OCI-LY3 (cell line): ENCODE measurements at regions not wholly inside any gene's neighbourhood (a gene's known extent, or its start where the extent isn't known, plus 50 kb on each side); places are given as distances from the start of the nearest gene placed in this dataset.

Experiments used
- H2AFZ ChIP-seq: fragments of 200-600, 300-600 bp; shearing (Covaris generic); 2 replicates; pipeline ENCODE4 v1.6.0; 2014; ENCODE audit warnings: antibody characterized with exemption, low read depth, low read length
- H3K27ac ChIP-seq: fragments of 200-600, 300-600 bp; sonication (generic); 2 replicates; pipeline ENCODE4 v1.5.1; 2014; ENCODE audit warnings: mild to moderate bottlenecking, low read length, moderate library complexity, mixed read lengths
- H3K27me3 ChIP-seq: fragments of 200-600, 300-600 bp; sonication (generic); 2 replicates; pipeline ENCODE4 v1.6.1; 2014; ENCODE audit warnings: low read depth, low read length, mixed read lengths
- H3K36me3 ChIP-seq: fragments of 200-600, 300-600 bp; sonication (generic); replicated peaks from 2 replicates; pipeline ENCODE3; 2014; ENCODE audit warnings: low read depth, low read length, mixed read lengths
- H3K4me1 ChIP-seq: fragments of 300-600, 200-600 bp; sonication (generic); 2 replicates; pipeline ENCODE4 v1.6.1; 2014; ENCODE audit warnings: low read length, mixed read lengths
- H3K4me2 ChIP-seq: fragments of 200-600, 300-600 bp; sonication (generic); 2 replicates; pipeline ENCODE4 v1.6.1; 2014; ENCODE audit warnings: low read length, mixed read lengths
- H3K4me3 ChIP-seq: fragments of 300-600, 200-600 bp; sonication (generic); 2 replicates; pipeline ENCODE4 v1.5.1; 2014; ENCODE audit warnings: antibody characterized with exemption, mild to moderate bottlenecking, low read length, moderate library complexity
- H3K79me2 ChIP-seq: fragments of 300-600, 200-600 bp; shearing (Covaris generic); 2 replicates; pipeline ENCODE4 v1.6.1; 2014; ENCODE audit warnings: mild to moderate bottlenecking, low read length, mixed read lengths
- H3K9ac ChIP-seq: fragments of 300-600, 200-600 bp; shearing (Covaris generic); 2 replicates; pipeline ENCODE4 v1.6.0; 2014; ENCODE audit warnings: mild to moderate bottlenecking, low read length, moderate library complexity
- H3K9me3 ChIP-seq: fragments of 200-600, 300-600 bp; shearing (Covaris generic); 2 replicates; pipeline ENCODE4 v1.6.1; 2014; ENCODE audit warnings: low read length, mixed read lengths; ENCODE audit not compliant: insufficient read depth
- H4K20me1 ChIP-seq: fragments of 200-600, 300-600 bp; sonication (generic); 2 replicates; pipeline ENCODE4 v1.6.1; 2016; ENCODE audit warnings: low read length, mixed read lengths; ENCODE audit not compliant: insufficient read depth
- EZH2phosphoT487 ChIP-seq: fragments of 200-600 bp; shearing (Covaris generic); IDR thresholded peaks from 2 replicates; pipeline ENCODE4 v1.6.1; 2018; ENCODE audit warnings: antibody characterized with exemption, mixed run types, low read depth
- TF ChIP-seq, protein P1 (sequence below): fragments of 200-600, 300-600 bp; sonication (generic); IDR thresholded peaks from 2 replicates; pipeline ENCODE4 v1.5.1; 2014; ENCODE audit warnings: antibody characterized with exemption, low read length, low read depth

GRCh38 chr2:144181001-144181400, 338.9 kb downstream of the ZEB2 start:
- H4K20me1 ChIP-seq: no peaks in the 10 kb centered on the region
- no peaks in the 10 kb centered on the region for H3K9me3 ChIP-seq
- no peak overlapping the region for H3K9ac ChIP-seq
- H3K4me2 ChIP-seq: no peak overlapping the region
- H3K27ac ChIP-seq: no peak overlapping the region
- H3K4me3 ChIP-seq: no peak overlapping the region
- H3K27me3 ChIP-seq: no peaks in the 10 kb centered on the region
- no peak overlapping the region for H2AFZ ChIP-seq
- peaks cover 35% of the 10 kb centered on the region for H3K4me1 ChIP-seq
- no peaks in the 10 kb centered on the region for H3K79me2 ChIP-seq
- peaks cover 17% of the 10 kb centered on the region for H3K36me3 ChIP-seq
- no peak for TF ChIP-seq EZH2phosphoT487
- TF ChIP-seq, protein P1, sequence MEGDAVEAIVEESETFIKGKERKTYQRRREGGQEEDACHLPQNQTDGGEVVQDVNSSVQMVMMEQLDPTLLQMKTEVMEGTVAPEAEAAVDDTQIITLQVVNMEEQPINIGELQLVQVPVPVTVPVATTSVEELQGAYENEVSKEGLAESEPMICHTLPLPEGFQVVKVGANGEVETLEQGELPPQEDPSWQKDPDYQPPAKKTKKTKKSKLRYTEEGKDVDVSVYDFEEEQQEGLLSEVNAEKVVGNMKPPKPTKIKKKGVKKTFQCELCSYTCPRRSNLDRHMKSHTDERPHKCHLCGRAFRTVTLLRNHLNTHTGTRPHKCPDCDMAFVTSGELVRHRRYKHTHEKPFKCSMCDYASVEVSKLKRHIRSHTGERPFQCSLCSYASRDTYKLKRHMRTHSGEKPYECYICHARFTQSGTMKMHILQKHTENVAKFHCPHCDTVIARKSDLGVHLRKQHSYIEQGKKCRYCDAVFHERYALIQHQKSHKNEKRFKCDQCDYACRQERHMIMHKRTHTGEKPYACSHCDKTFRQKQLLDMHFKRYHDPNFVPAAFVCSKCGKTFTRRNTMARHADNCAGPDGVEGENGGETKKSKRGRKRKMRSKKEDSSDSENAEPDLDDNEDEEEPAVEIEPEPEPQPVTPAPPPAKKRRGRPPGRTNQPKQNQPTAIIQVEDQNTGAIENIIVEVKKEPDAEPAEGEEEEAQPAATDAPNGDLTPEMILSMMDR: no peak

- H3K9me3 ChIP-seq: no peaks in the 10 kb centered on the region
- peaks cover 15% of the 10 kb centered on the region for H3K36me3 ChIP-seq
- no peak for TF ChIP-seq EZH2phosphoT487
- TF ChIP-seq, protein P1: no peak
- no peak overlapping the region for H3K27ac ChIP-seq
- H4K20me1 ChIP-seq: no peaks in the 10 kb centered on the region
- H3K79me2 ChIP-seq: no peaks in the 10 kb centered on the region
- H3K27me3 ChIP-seq: no peaks in the 10 kb centered on the region
- no peak overlapping the region for H3K9ac ChIP-seq
- no peak overlapping the region for H2AFZ ChIP-seq
- H3K4me2 ChIP-seq: no peak overlapping the region
- H3K4me1 ChIP-seq: peaks cover 27% of the 10 kb centered on the region
- H3K4me3 ChIP-seq: no peak overlapping the region
These were observed 339.8 kb downstream of the ZEB2 start for GRCh38 chr2:144180131-144180530.

DNA sequence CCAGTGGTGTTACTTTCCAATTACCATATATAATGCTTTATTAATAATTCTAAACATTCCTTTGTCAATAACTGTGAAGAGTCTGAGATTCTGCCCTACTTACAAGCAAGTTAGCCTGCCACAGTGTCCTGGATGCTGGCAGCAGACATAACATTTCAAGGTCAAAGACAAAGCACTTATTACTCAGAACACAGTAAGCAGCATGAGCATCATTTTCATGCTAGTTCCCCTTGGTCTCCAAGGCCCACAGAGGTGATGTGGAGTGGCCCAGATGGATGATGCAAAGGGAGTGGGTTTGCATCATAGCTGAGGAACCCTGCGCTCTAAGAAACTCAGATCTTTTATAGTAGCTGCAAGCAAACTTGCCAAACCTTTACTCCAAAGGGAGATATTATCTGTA, 349.7 kb downstream of the ZEB2 start:
- no peak overlapping the region for H2AFZ ChIP-seq
- H3K4me3 ChIP-seq: no peak overlapping the region
- H3K4me1 ChIP-seq: no peaks in the 10 kb centered on the region
- H3K27me3 ChIP-seq: no peaks in the 10 kb centered on the region
- H3K4me2 ChIP-seq: no peak overlapping the region
- no peak overlapping the region for H3K9ac ChIP-seq
- H3K79me2 ChIP-seq: no peaks in the 10 kb centered on the region
- no peak for TF ChIP-seq EZH2phosphoT487
- TF ChIP-seq, protein P1: no peak
- no peaks in the 10 kb centered on the region for H4K20me1 ChIP-seq
- H3K36me3 ChIP-seq: peaks cover 26% of the 10 kb centered on the region
- no peaks in the 10 kb centered on the region for H3K9me3 ChIP-seq
- no peak overlapping the region for H3K27ac ChIP-seq

DNA sequence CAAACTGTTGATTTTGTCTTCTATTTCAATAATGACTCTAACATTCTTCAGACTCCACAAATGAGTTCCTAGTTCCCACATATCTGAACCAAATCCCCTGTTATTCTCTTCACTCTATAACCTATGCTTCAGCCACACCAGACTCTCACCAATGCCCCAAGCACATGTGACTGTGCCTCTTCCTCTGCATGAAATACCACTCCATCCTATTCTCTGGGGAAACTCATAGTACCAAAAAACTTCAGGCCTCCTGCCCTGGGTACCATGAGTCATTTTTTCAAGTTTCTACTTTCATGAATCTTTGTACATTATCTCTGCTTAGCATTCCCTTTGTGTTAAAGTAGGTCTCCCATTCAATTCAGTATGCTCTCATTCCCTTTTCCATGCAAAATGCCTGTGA, 353.2 kb downstream of the ZEB2 start:
- Histone ChIP-seq H3K4me1 (no peaks in the 10 kb centered on the region), H3K4me3 (no peak overlapping the region), H3K27me3 (no peaks in the 10 kb centered on the region), H3K9me3 (no peaks in the 10 kb centered on the region), H3K79me2 (no peaks in the 10 kb centered on the region), H2AFZ (no peak overlapping the region), H4K20me1 (no peaks in the 10 kb centered on the region), H3K4me2 (no peak overlapping the region), H3K36me3 (peaks cover 9% of the 10 kb centered on the region), H3K9ac (no peak overlapping the region), H3K27ac (no peak overlapping the region)
- TF ChIP-seq EZH2phosphoT487: no peak
- TF ChIP-seq, protein P1: no peak
